IMR-90 (cell line): ENCODE measurements at regions not wholly inside any gene's neighbourhood (a gene's known extent, or its start where the extent isn't known, plus 50 kb on each side); places are given as distances from the start of the nearest gene placed in this dataset.

Experiments used
- ATAC-seq: fragments of 200-7000 bp; cut with Tn5 transposase; 2 replicates; pipeline ENCODE4 v1.9.1; 2020; ENCODE audit warnings: low read depth, mild to moderate bottlenecking, moderate library complexity
- BruUV-seq: library from RNA; stranded (reverse); fragments of 400-500 nt; replicated peaks from 2 replicates; lab custom pipeline; 2021; lab: Mats Ljungman, UMichigan
- CTCF ChIA-PET: fragments of 300-600 bp; formaldehyde crosslinking; extraction: SDS; loops from one replicate; lab custom pipeline; 2021; ENCODE audit warnings: antibody characterized with exemption; lab: Yijun Ruan, JAX
- POLR2A ChIA-PET: fragments of 300-600 bp; sonication (Branson Sonifier 250); formaldehyde crosslinking; loops from one replicate; lab custom pipeline; 2022; ENCODE audit warnings: antibody characterized with exemption; ENCODE audit not compliant: unreplicated experiment; lab: Charles Lee
- DNase-seq: peaks from one replicate; pipeline ENCODE4 v3.0.0; 2013
- H2AFZ ChIP-seq: replicated peaks from 2 replicates; pipeline ENCODE3; 2013; ENCODE audit warnings: low read length, mild to moderate bottlenecking; ENCODE audit not compliant: poor library complexity
- H2AK5ac ChIP-seq: 2 replicates; pipeline ENCODE4 v1.6.1; 2013; ENCODE audit warnings: low read depth, low read length, inconsistent platforms
- H2AK9ac ChIP-seq: replicated peaks from 2 replicates; pipeline ENCODE3; 2013; ENCODE audit warnings: mild to moderate bottlenecking, low read depth, low read length, moderate library complexity; ENCODE audit not compliant: poor library complexity
- H2BK120ac ChIP-seq: 2 replicates; pipeline ENCODE4 v1.6.1; 2013; ENCODE audit warnings: low read depth, low read length, inconsistent platforms
- H2BK15ac ChIP-seq: 3 replicates; pipeline ENCODE4 v1.6.1; 2013; ENCODE audit warnings: low read depth, low read length, inconsistent platforms
- H2BK20ac ChIP-seq: 2 replicates; pipeline ENCODE4 v1.6.1; 2013; ENCODE audit warnings: low read depth, mild to moderate bottlenecking, inconsistent platforms, low read length, moderate library complexity
- H2BK5ac ChIP-seq: 2 replicates; pipeline ENCODE4 v1.6.1; 2013; ENCODE audit warnings: mild to moderate bottlenecking, low read depth, low read length, inconsistent platforms; ENCODE audit not compliant: poor library complexity, severe bottlenecking
- H3K14ac ChIP-seq: replicated peaks from 2 replicates; pipeline ENCODE4 v1.6.1; 2013; ENCODE audit warnings: low read depth, low read length, inconsistent platforms
- H3K18ac ChIP-seq: 2 replicates; pipeline ENCODE4 v1.6.1; 2013; ENCODE audit warnings: low read depth, low read length, control low read depth
- H3K23ac ChIP-seq: 2 replicates; pipeline ENCODE4 v1.6.1; 2013; ENCODE audit warnings: low read depth, low read length, inconsistent platforms
- H3K27ac ChIP-seq: 2 replicates; pipeline ENCODE4 v1.5.1; 2013; ENCODE audit warnings: mild to moderate bottlenecking, control low read depth, low read length; ENCODE audit not compliant: insufficient read depth
- H3K27me3 ChIP-seq: 2 replicates; pipeline ENCODE4 v1.6.1; 2013; ENCODE audit warnings: low read length; ENCODE audit not compliant: control insufficient read depth, insufficient read depth
- H3K36me3 ChIP-seq: 2 replicates; pipeline ENCODE4 v1.6.1; 2013; ENCODE audit warnings: low read length, mixed read lengths; ENCODE audit not compliant: control insufficient read depth, insufficient read depth
- H3K4ac ChIP-seq: 2 replicates; pipeline ENCODE4 v1.6.1; 2013; ENCODE audit warnings: low read depth, low read length, inconsistent platforms
- H3K4me1 ChIP-seq: 2 replicates; pipeline ENCODE4 v1.6.1; 2013; ENCODE audit warnings: low read length, mixed read lengths; ENCODE audit not compliant: control insufficient read depth, insufficient read depth
- H3K4me2 ChIP-seq: 2 replicates; pipeline ENCODE4 v1.6.1; 2013; ENCODE audit warnings: low read depth, mild to moderate bottlenecking, control low read depth, low read length, moderate library complexity
- H3K4me3 ChIP-seq: 2 replicates; pipeline ENCODE4 v1.5.1; 2013; ENCODE audit warnings: low read depth, mild to moderate bottlenecking, control low read depth, low read length, moderate library complexity; ENCODE audit not compliant: insufficient read depth
- H3K56ac ChIP-seq: 2 replicates; pipeline ENCODE4 v1.6.1; 2013; ENCODE audit warnings: low read length, inconsistent platforms; ENCODE audit not compliant: insufficient read depth; ENCODE audit errors: extremely low read depth
- H3K79me1 ChIP-seq, 2 experiments: 2 replicates each; pipeline ENCODE4 v1.6.1; 2013; ENCODE audit warnings: low read length in 2 of 2, inconsistent platforms in 1 of 2, low read depth in 1 of 2
- H3K9ac ChIP-seq: 2 replicates; pipeline ENCODE4 v1.6.1; 2013; ENCODE audit warnings: low read depth, low read length, control low read depth
- H3K9me1 ChIP-seq: 2 replicates; pipeline ENCODE4 v1.6.1; 2013; ENCODE audit warnings: low read length, inconsistent platforms; ENCODE audit not compliant: insufficient read depth
- H3K9me3 ChIP-seq: 2 replicates; pipeline ENCODE4 v1.6.1; 2013; ENCODE audit warnings: low read length; ENCODE audit not compliant: control insufficient read depth, insufficient read depth
- H4K20me1 ChIP-seq: 2 replicates; pipeline ENCODE4 v1.6.1; 2013; ENCODE audit warnings: low read length, inconsistent platforms; ENCODE audit not compliant: insufficient read depth
- H4K5ac ChIP-seq: 2 replicates; pipeline ENCODE4 v1.6.1; 2013; ENCODE audit warnings: mild to moderate bottlenecking, low read depth, low read length, control low read depth
- H4K8ac ChIP-seq, 2 experiments: 2 replicates each; pipeline ENCODE4 v1.6.1; 2013; ENCODE audit warnings: low read depth in 2 of 2, low read length in 2 of 2, control low read depth in 1 of 2, inconsistent platforms in 1 of 2
- H4K91ac ChIP-seq: 2 replicates; pipeline ENCODE4 v1.6.1; 2013; ENCODE audit warnings: low read depth, low read length, inconsistent platforms; ENCODE audit not compliant: insufficient read depth
- BHLHE40 ChIP-seq: fragments of 150-350 bp; IDR thresholded peaks from 2 replicates; pipeline ENCODE4 v1.6.1; 2016; ENCODE audit warnings: mild to moderate bottlenecking, low read depth, low read length
- MXI1 ChIP-seq: IDR thresholded peaks from 2 replicates; pipeline ENCODE4 v1.6.1; 2012; ENCODE audit warnings: low read depth, mild to moderate bottlenecking, low read length, moderate library complexity, borderline replicate concordance
- RAD21 ChIP-seq: IDR thresholded peaks from 2 replicates; pipeline ENCODE4 v1.6.1; 2012; ENCODE audit warnings: low read length, improper control_type of control experiment
- RCOR1 ChIP-seq: IDR thresholded peaks from 2 replicates; pipeline ENCODE4 v1.6.1; 2012; ENCODE audit warnings: mild to moderate bottlenecking, low read length, improper control_type of control experiment; ENCODE audit not compliant: insufficient replicate concordance
- RFX5 ChIP-seq: IDR thresholded peaks from 2 replicates; pipeline ENCODE4 v1.8.0; 2012; ENCODE audit warnings: low read depth, mild to moderate bottlenecking, low read length, moderate library complexity
- WGBS, 2 experiments: methylation state at CpG; one replicate each; pipeline versions ENCODE4 v1.1.5 to v1.1.7; 2013; ENCODE audit warnings: missing lambda C conversion rate in 2 of 2; ENCODE audit not compliant: insufficient read length in 1 of 2; ENCODE audit errors: extremely low coverage in 2 of 2; 5-methylcytosine and 5-hydroxymethylcytosine counted together
- dilution Hi-C: fragments of 300-500 bp; cut with HindIII; formaldehyde crosslinking; loops from one replicate; pipeline ENCODE4 v1.14.3; 2018; ENCODE audit warnings: low sequenced_read_pairs; ENCODE audit not compliant: unreplicated experiment
- in situ Hi-C: fragments of 300-500 bp; cut with MboI; formaldehyde crosslinking; loops from 3 replicates; pipeline ENCODE4 v1.14.3; 2019; ENCODE audit warnings: low sequenced_read_pairs, inconsistent platforms, mixed read lengths
- intact Hi-C: fragments of 100-400 bp; cut with micrococcal nuclease; formaldehyde crosslinking; loops from 2 replicates; pipeline ENCODE4 v1.10.0; 2022

DNA sequence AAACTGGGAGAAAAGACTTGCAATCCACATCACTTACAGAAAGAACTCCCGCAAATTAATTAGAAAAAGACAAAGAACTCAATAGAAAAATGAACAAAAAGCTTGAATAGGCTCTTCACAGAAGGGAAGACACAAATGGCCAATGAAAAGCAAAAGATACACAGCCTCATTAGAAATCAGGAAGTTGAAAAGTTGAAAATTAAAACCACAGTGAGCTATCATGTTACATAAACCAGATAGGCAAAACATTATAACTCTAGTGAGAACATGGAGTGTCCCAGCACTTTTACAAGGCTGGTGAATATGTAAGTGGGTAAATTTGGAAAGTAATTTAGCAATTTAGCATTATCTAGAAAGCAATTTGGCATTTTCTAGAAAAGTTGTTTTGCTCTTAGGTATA, 158.4 kb upstream of the RASSF8 start:
- POLR2A ChIA-PET = no interaction called here
- TF ChIP-seq BHLHE40 = no peak
- no peak for TF ChIP-seq RCOR1
- no peak for TF ChIP-seq RAD21
- TF ChIP-seq RFX5 = no peak
- no peak for TF ChIP-seq MXI1
- ATAC-seq (no peak), DNase-seq (peak; percentile 30)
- peaks cover 4% of the 10 kb centered on the region; the same call in 1 of the 2 replicates for H3K9me1 ChIP-seq
- H2AFZ ChIP-seq = no peak overlapping the region
- dilution Hi-C loops = no loop called here
- H3K18ac ChIP-seq = no peak overlapping the region
- H2BK20ac ChIP-seq = no peak overlapping the region
- H3K4me2 ChIP-seq = no peak overlapping the region
- no peak overlapping the region for H2AK5ac ChIP-seq
- no peak overlapping the region for H3K4me3 ChIP-seq
- H2BK15ac ChIP-seq = no peak overlapping the region
- intact Hi-C loops = no loop called here
- H3K23ac ChIP-seq = no peak overlapping the region
- H4K8ac ChIP-seq = no peak overlapping the region
- no peaks in the 10 kb centered on the region for H4K20me1 ChIP-seq
- H4K5ac ChIP-seq = no peak overlapping the region
- no peaks in the 10 kb centered on the region for H3K27me3 ChIP-seq
- H3K4ac ChIP-seq = no peak overlapping the region
- no peak overlapping the region for H2AK9ac ChIP-seq
- H3K9me3 ChIP-seq = no peaks in the 10 kb centered on the region
- BruUV-seq = no TSS peak
- no peak overlapping the region for H3K56ac ChIP-seq
- CTCF ChIA-PET = interaction anchor here (0.5 kb wide), 1 partner anchor 24 kb away, joined by 3 read pairs; no protein-coding TSS in a partner anchor
- no peak overlapping the region for H4K91ac ChIP-seq
- in situ Hi-C loops = no loop called here
- no CpG with 5 or more reads among the region's 1 CpG for WGBS, 2 experiments
- H3K14ac ChIP-seq = no peak overlapping the region
- no peak overlapping the region for H3K27ac ChIP-seq
- H2BK120ac ChIP-seq = no peak overlapping the region
- no peaks in the 10 kb centered on the region for H3K36me3 ChIP-seq
- no peaks in the 10 kb centered on the region for H3K79me1 ChIP-seq
- no peak overlapping the region for H2BK5ac ChIP-seq
- peaks cover 3% of the 10 kb centered on the region; the same call in 1 of the 2 replicates for H3K4me1 ChIP-seq
- no peak overlapping the region for H3K9ac ChIP-seq
